Dedifferentiated amniotic fluid mesenchymal stem cell (primary cell): ENCODE measurements at regions not wholly inside any gene's neighbourhood (a gene's known extent, or its start where the extent isn't known, plus 50 kb on each side); places are given as distances from the start of the nearest gene placed in this dataset.
A peak's percentile ranks its signal among the peaks of the same experiment; 100 is the strongest.
"Not testable (repeated sequence)": the region's sequence is repeated elsewhere in the genome, so short reads cannot be mapped to it uniquely, and the experiment has no call there.

Experiments
- DNase-seq: peaks from one replicate; pipeline ENCODE4 v3.0.0-alpha.2; 2016; ENCODE audit errors: extremely low spot score

GRCh38 chr5:87786471-87786870 is 373.7 kb upstream of the CCNH start:
- DNase-seq, result no peak

GRCh38 chr5:87785554-87786335 is 373.0 kb upstream of the CCNH start:
- no peak for DNase-seq

- DNase-seq, result no peak
Observed at GRCh38 chr5:87784879-87785495, 372.3 kb upstream of the CCNH start.

DNA sequence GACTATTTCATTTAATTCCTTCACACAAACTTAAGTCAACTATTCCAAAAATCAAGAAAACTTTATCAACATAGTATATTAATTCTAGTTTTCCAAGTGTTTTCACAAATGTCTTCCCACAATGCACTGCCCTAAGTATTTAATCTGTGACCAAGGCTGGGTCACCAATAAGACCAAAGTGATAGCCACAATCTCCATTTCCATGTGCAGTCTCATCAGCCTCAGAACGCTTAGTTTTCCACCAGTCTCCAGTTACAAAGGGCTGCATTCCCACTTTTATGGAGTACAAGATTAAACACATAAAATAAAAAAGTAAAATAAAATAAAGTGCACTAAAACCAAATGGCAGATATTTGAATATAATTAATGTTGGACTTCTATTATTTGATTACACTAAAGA is 371.6 kb upstream of the CCNH start:
- no peak for DNase-seq

DNA sequence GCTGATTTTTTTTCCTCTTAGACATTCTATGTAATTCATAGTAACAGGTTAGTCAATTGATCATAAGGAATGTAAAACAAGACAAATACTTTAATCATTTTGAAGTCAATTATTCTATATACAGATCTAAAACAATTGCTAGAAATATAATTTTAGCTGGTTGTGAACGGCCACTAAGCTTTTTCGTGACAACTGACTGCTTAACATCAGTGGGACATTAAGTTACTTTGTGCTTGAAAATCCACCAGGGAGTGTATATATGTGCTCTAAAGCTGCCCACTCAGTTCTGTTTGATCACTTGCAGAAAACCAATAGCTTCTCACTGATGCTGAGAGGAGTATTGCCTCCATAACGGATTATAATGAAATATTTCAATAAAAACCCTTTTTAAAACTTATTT is 370.2 kb upstream of the CCNH start:
- no peak for DNase-seq

DNA sequence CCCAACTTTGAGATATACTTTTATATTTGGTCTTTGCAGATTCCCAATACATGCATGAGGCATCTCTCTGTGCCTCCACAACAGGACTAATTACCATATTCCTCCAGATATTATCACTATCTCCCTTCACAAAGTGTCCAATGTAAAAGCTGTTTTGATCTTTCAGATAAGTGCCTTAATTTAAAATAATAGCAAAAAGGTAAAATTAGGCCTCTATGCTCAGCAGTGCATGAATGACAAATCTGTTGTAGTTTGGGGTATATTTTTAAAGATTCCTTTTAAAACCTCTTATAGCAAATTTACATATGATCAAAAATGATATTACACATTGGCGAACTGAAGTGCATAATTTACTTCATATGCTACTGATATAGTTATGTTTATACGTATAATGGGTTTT is 369.2 kb upstream of the CCNH start:
- no peak for DNase-seq

GRCh38 chr5:87780831-87781760 is 368.4 kb upstream of the CCNH start:
- DNase-seq, result peak; percentile 86

DNA sequence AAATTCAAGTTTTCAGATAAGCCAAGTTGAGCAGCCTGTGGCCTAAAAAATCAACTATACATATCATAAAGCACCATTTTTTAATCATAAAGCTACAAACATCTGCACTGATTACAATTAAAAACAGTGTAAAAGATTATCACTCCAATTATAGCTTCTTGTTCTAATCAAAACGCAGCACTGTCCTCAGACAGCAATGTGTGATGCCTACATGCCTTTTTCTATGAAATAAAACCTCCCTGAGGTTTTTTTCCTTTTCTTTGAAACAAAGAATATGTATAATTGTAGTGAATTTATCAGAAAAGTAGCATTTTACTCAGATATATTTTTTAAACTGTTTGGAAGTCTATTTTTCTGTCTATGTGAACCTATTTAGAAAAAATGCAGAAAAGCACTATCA is 366.1 kb upstream of the CCNH start:
- DNase-seq, result no peak

DNA sequence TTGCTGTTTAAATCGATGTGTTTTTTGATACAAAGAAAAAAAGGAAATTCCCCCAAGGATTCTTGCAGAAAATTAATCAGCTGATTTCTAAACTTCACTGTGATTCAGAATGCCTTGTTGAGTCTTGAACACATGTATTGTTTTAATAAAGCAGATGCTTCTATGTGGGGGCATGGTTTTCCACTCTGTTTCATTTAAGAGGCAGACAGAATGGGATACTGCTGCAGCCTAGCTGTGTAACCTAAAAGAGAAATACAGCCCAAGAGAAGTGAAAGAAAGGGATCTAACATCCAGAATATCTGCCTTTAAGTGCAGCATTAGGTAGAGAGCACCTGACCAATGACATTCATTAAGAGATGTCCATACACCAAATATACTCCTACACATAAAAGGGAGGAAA is 365.1 kb upstream of the CCNH start:
- DNase-seq, result no peak

GRCh38 chr5:87776785-87777184 is 364.1 kb upstream of the CCNH start:
- DNase-seq, result no peak

DNA sequence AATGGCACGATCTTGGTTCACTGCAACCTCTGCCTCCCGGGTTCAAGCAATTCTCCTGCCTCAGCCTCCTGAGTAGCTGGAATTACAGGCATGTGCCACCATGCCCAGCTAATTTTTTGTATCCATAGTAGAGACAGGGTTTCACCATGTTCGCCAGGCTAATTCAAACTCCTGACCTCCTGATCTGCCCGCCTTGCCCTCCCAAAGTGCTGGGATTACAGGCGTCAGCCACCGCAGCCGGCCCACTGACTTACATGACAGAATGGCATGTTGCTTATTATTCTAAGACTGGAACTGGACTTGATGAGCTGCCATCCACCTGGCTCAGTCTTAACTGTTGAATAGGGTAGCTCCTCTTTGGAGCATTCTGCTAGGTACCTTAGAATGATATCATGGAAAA is 363.6 kb upstream of the CCNH start:
- not testable (repeated sequence) for DNase-seq

- no peak for DNase-seq
Observed at GRCh38 chr5:87775228-87775627, 362.5 kb upstream of the CCNH start.

GRCh38 chr5:87774804-87775203 is 362.1 kb upstream of the CCNH start:
- DNase-seq, result no peak

GRCh38 chr5:87770601-87771121 is 357.9 kb upstream of the CCNH start:
- DNase-seq, result no peak

DNA sequence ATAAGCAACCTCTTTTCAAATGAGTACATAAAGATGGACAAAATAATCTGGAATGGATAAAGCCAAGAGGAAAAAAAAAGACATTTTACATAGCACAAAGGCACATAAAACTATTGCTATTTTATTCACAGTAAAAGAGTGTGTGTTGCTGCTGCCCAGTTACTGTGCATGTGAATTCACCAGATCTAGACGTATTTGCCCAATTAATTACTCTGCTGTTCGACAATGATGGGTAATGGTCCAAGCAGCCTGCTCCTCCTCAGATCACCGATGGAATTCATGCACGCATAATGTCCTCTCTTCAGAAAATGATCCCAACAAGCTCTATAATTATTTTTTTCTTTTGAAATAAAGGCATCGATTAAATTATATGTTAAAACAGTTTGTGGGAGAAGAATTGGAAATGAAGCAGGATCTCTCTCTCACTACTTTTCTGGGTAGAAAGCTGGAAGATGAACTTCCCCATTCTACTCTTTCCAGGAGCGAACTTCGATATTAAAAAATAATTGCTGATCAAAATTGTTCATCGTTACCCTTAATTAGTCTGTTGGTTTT is 357.4 kb upstream of the CCNH start:
- DNase-seq, result no peak

- no peak for DNase-seq
Observed at GRCh38 chr5:87769157-87769556, 356.4 kb upstream of the CCNH start.

- no peak for DNase-seq
Observed at GRCh38 chr5:87768190-87768589, 355.5 kb upstream of the CCNH start.

GRCh38 chr5:87765009-87765408 is 352.3 kb upstream of the CCNH start:
- DNase-seq, result no peak

- no peak for DNase-seq
Observed at GRCh38 chr5:87762631-87763030, 349.9 kb upstream of the CCNH start.

- no peak for DNase-seq
Observed at GRCh38 chr5:87756951-87757350, 344.2 kb upstream of the CCNH start.

DNA sequence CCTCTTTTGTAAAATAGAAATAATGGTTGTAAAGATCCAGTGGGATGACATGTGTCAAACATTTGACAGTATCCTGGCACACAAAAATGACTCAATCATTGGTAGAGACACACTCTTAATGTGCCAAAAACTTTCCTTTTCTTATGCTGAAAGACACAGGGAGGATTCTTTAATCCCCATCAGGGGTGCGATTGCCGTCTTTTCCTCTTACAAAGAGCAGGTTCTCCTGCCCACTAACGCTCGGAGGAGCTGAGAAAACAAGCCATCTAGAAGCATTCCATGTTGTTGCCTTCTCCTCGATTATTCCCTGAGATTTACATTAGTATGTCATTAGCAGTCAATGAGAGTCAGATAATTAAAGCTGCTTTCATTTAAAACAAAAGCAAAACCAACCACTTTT is 342.6 kb upstream of the CCNH start:
- DNase-seq, result no peak
